Renal pelvis (tissue), 1 donor: ENCODE measurements at regions not wholly inside any gene's neighbourhood (a gene's known extent, or its start where the extent isn't known, plus 50 kb on each side); places are given as distances from the start of the nearest gene placed in this dataset.

ENCODE experiments used
- DNase-seq: peaks from one replicate; pipeline ENCODE4 v3.0.0-alpha.2; 2013

- no peak for DNase-seq
Measured at GRCh38 chr1:59005491-59006288, 221.8 kb upstream of the JUN start.

- DNase-seq = no peak
Measured at GRCh38 chr1:59006289-59006658, 222.4 kb upstream of the JUN start.

GRCh38 chr1:59006932-59007331 is 223.1 kb upstream of the JUN start:
- no peak for DNase-seq

- DNase-seq = no peak
Measured at GRCh38 chr1:59007429-59007819, 223.6 kb upstream of the JUN start.

- no peak for DNase-seq
Measured at GRCh38 chr1:59007820-59008598, 224.2 kb upstream of the JUN start.

- no peak for DNase-seq
Measured at GRCh38 chr1:59008599-59009347, 224.9 kb upstream of the JUN start.

- DNase-seq = no peak
Measured at GRCh38 chr1:59011663-59012062, 227.8 kb upstream of the JUN start.

GRCh38 chr1:59012378-59012777 is 228.5 kb upstream of the JUN start:
- DNase-seq = no peak

GRCh38 chr1:59013276-59013927 is 229.6 kb upstream of the JUN start:
- peak; percentile 81 for DNase-seq

- no peak for DNase-seq
Measured at GRCh38 chr1:59013928-59014279, 230.1 kb upstream of the JUN start.

- DNase-seq = no peak
Measured at GRCh38 chr1:59014827-59015226, 231.0 kb upstream of the JUN start.

GRCh38 chr1:59015708-59016107 is 231.9 kb upstream of the JUN start:
- no peak for DNase-seq

- DNase-seq = no peak
Measured at GRCh38 chr1:59016390-59016789, 232.5 kb upstream of the JUN start.

GRCh38 chr1:59017501-59018231 is 233.8 kb upstream of the JUN start:
- no peak for DNase-seq

- DNase-seq = no peak
Measured at GRCh38 chr1:59018446-59018845, 234.6 kb upstream of the JUN start.

- no peak for DNase-seq
Measured at GRCh38 chr1:59018860-59019259, 235.0 kb upstream of the JUN start.

GRCh38 chr1:59020151-59020997 is 236.5 kb upstream of the JUN start:
- DNase-seq = no peak

GRCh38 chr1:59022199-59022598 is 238.4 kb upstream of the JUN start:
- no peak for DNase-seq

GRCh38 chr1:59022799-59023198 is 239.0 kb upstream of the JUN start:
- DNase-seq = no peak

- DNase-seq = no peak
Measured at GRCh38 chr1:59025201-59025600, 241.4 kb upstream of the JUN start.
